ENCODE measurements at regions not wholly inside any gene's neighbourhood (a gene's known extent, or its start where the extent isn't known, plus 50 kb on each side); places are given as distances from the start of the nearest gene placed in this dataset.

DNA sequence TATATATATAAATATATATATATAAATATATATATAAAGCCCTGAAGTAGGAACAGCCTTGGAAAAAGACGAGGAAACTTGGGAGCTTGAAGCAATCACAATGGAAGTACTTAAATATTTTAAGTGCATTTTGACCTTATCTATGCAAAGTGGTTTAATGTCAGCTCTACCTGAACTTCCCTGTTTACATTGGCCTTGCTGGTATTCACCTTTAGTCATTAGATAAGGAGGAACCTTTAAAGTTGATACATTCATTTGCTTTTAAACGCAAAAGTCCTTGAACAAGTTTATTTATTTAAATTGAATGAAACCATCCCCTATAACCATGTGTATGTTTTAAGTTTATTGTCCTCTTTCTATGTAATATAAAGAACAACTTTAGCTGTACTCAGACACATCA, 166.7 kb upstream of the ANKRD50 start:
- TF ChIP-seq CTCF (IDR thresholded peaks at IDR 0.05) (no peak), POLR2A (IDR thresholded peaks at IDR 0.05) (no peak), EP300 (IDR thresholded peaks at IDR 0.05) (no peak), POLR2AphosphoS5 (IDR thresholded peaks at IDR 0.05) (peak in 2 of 3 donors; percentile 55 to 61)
